DMS 273 treated with DMSO at 0.1 percent for 48 hours (cell line): ENCODE measurements at regions not wholly inside any gene's neighbourhood (a gene's known extent, or its start where the extent isn't known, plus 50 kb on each side); places are given as distances from the start of the nearest gene placed in this dataset.
A peak's percentile ranks its signal among the peaks of the same experiment; 100 is the strongest.

Source experiments
- DNase-seq: peaks from one replicate; lab custom pipeline; 2025; lab: John Stamatoyannopoulos, UW

DNA sequence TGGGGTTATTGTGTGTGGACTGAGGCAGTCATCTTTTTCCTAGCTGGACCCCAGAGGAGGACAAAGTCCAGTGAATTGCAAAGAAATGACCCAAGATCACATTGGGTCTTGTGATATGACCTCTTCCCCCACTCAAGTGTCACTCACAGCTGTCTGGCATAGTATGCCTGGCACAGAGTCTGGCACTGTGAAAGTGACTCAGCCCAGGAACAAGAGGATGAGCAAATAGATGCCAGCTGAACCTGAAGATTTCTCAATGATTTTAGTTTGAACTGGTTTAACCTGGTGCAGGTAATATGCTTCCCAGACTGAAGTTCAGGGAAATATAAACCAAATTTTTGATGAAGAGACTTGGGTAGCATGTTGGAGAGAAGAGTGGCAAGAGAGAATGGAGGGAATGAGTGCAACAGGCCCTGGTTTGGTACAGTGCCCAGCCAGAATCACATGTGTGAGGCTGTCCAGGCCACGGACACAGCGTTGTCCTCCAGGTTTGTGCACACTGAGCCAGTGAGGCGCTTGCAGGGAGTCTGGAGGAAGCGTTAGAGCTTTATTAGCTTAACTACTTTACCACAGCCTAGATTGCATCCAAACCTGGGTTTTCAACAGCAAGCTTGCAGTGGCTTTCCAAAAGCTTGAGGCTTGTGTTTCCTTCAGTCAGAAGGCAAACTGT, 332.9 kb downstream of the NUAK1 start:
- DNase-seq: no peak

DNA sequence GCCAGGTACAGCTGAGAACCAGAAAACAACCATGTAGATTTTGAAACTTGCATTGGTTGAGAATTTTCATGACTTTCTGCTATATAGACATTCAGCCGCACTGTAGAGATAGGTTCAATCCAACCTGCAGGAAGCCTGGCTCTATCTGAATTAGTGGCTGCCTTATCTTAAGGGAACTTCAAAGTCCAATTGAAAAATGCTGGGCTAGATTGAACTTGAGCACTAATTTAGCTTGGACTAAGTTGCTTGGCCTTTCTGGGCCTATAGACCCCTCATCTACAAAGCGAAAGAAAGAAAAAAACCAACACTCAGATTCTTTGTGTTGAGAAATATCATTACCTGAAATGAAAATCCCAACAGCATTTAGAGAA, 332.4 kb downstream of the NUAK1 start:
- no peak for DNase-seq

DNA sequence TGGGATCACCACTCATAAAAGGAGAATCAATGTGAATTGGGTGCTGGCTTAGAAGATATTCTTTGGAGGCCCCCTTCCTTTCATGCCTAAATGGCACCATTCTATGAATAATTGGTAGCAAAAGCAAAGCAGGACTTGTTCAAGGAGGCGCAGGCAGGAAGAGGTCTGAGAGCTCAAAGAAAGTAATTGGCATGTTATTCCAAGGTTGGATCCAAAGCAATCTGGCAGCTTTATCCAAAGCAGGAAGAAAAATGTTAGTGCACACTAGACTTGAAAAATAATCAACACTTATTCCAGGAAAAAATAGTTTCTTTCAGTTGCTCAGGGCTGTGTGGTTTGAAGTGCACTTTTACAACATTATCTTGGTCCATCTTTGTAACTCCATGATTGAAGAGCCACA, 326.4 kb downstream of the NUAK1 start:
- no peak for DNase-seq

DNA sequence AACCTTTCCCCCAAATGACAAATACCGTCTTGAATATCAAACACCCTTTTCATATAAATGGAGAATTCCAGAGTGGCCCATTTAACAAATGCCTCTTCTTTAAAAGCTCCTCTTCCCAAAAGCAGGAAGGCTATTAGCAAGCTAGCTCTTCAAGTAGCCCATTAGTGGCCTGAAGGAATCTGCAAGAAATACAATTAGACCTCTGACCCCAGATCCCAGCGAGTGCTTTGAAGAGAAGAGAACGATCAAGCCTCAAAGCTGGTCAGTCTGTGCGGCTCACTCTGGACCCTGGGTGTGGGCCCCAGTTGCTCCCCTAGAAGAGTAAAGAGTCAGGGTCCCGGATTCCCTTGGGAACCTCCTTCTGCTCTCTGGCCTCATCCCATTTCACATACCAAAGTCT, 325.6 kb downstream of the NUAK1 start:
- no peak for DNase-seq

DNA sequence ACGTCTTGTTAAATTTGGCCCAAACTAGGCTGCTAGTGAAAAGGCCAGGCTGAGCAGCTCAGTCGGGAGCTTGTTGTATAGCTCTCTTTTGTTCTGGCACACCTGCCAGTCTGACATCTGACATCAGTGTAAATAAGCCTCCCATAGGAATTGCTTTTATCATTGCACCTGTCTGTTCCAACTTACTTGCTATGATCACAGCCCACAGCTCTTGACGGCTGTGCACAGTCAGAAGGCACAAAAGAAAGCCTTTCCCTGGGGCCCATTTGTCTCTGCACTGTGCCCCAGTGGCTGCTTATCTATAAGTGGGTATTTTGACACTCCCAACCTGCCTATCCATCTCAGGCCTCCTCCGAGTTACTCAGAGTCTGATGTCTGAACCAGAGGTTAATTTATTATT, 324.5 kb downstream of the NUAK1 start:
- no peak for DNase-seq

DNA sequence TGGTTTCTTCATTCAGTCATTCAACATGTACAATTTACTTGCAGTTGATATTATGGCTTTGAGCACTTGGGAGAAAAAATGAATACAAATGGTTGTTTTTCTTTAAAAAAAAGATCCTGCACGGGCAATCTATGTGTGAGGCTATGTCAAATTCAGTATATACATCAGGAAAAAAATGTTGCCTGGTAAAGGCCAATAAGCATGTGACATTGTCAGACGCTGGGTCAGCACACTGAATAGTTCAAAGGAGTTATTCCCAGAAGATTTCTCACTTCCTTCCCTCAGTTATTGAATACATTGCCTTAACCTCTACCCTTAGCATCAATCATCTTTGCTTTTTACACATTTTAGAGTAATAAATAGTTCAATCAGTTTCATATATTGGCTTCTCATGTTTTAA, 319.2 kb downstream of the NUAK1 start:
- DNase-seq: no peak

DNA sequence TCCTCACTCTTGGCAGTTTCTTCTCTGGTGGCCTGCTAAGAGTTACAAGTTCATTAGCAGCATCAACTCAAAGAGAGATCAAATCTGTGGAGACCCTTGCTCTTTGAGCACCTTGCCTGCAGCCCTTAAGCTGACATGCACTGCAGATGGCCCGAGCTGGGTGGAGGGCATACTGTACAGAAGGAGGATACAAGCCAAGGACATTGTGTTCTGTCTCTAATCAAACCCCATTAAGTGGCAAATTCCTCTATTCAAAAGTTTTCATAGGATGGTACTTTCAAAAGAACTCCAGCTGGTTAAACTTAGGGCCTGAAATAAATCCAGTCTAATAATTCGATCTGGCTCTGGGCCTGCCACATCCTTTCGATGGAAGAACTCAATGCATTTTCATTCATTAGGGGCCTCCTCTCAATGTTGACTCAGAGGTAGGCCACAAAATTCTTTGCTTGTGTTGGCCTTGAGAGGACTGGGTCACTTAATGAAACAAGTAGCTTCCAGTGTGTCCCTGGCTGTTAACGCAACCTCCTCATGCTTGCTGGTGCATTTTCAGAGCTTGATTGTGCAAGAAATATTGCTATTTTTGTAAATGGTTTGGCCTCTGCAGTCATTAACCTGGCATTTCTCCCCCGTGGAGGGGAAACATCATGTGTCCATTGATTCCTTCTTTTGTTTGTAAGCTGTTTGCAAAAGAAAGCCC, 318.2 kb downstream of the NUAK1 start:
- DNase-seq: no peak

DNA sequence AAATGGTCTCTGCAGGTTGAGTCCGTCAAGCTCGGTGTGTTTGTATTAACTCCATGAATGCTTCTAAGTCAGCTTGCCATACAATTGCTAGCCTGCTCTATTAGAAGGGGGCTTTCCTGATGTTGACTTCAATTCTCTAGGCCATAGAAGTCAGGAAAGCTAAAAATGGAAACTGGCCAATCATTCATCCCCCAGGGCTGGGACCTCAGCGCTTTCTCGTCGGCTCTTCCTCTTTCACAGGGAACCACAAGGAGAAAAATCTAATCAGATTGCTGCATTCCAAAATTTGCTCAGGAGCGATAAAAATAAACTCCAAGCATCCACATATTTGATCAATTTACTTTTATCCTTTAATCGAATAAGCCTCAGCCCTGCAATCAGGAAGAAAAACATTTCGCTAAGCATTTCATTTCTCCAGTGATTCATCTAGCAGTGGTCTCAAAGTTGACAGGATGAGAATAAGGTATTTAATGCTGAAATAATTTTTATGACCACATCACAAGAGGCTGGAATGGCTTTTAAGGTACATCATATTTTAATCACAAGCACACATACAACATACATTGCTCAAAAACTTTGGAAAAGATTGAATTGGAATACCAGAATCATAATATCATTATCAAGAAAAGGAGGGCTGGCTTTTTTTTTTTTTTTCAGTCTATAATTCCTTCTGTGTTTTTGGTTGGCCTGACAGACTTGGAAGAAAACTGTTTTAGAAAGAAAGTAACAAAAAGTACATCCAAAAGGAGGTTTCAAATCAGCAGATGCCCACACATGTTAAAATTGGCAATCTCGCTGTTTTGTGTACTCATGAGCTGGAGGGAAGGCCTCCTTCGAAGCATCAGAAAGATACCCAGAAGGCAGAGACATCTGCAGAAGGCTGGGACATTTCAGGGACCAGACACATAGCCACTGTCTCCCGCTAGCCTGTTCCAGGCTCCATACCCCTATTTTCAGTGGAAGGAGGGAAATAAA, 316.3 kb downstream of the NUAK1 start:
- DNase-seq: no peak

DNA sequence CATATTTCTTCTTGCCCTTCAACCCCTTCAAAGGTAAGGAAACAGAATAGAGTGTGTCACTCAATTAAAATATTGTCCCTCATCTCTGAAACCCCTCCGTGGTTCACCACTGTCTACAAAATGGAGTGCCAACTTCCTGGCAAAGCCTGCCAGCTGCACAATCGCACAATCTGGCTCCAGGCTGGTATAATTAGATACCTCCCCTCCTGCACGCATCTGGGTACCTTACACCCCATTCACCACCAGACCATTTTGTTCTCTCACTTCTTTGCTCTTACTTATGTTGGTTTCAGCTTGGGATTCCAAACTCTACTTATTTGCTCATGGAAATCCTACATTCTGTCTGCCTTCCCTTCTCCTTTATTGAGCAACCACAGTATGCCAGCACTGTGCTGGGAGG, 314.9 kb downstream of the NUAK1 start:
- no peak for DNase-seq

DNA sequence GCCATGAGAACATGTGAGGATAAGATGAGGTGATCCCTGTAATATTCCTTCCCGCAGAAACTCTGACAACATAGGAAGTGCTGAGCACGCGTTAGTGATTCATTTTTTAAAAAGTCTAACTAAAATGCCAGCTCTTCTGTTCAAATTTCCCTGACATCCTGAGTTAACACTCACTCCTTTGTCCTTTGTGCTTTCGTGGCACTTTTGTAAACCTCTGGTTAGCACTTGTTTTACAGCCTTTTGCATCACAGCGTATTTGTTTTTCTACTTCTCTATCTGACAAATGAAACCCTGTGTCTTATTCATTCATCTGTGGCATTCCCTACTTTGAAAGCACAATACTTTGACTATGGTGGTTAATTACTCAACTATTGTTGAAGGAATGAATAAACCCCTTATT, 313.6 kb downstream of the NUAK1 start:
- no peak for DNase-seq

DNA sequence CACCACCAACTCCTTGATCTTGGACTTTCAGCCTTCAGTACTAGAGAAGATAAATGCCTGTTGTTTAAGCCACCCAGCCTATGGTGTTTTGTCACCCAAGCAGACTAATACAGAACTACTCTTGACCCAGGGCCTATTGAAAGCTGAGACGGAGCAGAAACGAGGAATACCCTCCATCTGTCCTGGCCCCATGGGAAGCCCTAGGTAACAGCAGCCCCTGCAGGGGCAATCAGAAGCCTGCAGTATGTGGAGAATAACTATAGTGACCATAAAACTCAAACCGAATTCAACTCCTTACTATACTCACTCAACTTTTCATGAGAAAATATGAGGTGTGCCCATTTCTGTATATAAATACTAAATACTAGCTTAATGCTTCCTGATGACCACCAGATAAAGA, 307.4 kb downstream of the NUAK1 start:
- DNase-seq: peak; percentile 39

DNA sequence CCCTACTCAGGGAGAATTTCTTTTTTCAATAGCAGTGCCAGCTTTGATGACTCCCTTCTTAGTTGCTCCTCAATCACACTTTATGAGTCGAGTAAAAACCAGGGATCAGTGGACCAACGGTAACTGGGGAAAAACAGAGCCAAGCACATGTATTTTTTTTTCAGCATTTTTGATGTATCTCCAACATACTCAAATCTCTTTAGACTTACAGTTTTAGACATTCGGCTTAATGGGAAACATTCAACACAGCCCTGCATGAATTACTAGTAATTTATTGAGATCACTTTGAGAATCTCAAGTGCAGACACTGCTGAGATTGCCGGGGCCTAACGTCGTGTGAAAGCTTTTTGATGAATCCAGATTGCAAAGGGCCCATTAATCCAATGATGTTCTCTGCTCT, 306.7 kb downstream of the NUAK1 start:
- no peak for DNase-seq

DNA sequence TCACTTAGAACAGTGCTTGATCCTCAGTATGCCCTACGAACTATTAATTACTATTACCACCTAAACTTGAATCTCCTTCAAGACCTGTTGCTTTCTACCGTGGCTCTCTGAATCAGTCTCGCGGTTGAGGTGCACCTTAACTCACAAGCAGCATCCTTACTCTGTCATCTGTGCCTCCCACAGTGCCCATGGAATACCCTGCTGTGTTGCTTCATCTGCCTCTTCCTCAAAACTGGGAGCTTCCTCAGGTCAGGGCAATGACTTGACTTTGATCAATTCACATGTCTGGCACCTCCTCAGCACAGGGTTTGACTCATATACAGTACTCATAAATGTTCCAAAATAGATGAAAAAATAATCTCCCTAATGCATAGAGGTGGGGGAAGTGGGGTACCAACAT, 305.9 kb downstream of the NUAK1 start:
- no peak for DNase-seq

DNA sequence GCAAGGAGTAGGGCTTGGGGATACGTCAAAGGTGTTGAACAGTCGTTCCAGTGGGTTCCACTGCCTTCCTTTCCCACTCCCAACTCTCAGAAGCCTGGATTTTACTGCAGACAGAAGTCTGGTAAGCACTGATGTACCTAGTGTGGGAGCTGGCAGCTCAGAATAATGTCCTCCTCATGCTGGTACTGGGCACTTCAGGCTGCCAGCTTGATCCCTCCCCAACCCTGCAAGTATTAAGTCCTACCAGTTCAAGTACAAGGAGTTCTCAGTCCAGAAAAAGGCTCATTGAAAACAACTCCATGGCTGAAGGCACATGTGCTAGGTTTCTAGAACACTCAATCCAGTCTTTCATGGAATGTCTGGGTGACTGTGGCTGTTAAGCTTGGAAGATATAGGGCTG, 304.3 kb downstream of the NUAK1 start:
- no peak for DNase-seq

DNA sequence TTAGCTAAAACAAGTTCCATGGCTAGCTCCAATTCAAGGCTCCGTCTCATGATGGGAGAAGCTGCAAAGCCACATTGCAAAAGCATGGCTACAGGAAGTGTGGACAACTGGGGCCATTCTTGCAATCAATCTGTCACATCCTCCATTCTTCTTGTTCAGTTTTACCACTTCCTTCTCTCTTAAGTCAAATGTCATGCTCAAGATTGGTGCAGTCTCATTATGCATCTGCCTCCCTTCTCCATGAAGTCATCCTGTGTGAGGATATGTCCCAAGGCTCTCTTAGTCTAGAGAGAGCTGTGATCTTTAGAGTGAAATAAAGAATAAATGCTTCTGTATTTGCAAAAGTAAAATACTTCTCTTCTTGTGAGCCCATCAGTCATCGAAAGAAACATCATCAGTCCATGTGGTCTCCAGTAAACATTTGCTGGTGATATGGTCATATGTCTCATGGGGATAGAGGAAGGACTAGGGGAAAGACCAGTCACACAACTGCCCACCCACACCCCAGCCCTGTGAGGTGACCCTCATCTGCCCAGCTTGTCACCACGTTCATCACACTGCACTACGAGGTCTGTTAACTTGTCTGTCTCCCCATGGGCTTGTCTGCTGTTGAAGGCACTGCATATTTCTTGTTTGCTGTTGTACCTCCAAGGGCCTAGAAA, 303.0 kb downstream of the NUAK1 start:
- no peak for DNase-seq

DNA sequence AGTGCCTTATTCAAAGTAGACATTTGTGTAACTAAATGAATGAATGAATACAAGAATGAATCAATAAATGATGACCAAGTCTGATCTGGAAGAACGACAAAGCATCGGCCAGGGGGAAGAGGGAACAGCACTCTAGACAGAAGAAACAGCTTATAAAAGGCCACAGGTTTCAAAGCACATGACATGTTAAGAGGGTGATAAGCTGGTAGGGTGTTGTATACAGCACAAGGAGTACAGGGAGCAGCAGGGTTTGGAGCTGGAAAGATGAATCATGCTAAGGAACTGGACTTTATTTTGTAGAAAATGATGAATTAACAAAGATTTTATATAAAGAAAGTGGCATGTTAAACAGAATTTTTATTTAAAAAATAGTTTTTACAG, 302.5 kb downstream of the NUAK1 start:
- no peak for DNase-seq

DNA sequence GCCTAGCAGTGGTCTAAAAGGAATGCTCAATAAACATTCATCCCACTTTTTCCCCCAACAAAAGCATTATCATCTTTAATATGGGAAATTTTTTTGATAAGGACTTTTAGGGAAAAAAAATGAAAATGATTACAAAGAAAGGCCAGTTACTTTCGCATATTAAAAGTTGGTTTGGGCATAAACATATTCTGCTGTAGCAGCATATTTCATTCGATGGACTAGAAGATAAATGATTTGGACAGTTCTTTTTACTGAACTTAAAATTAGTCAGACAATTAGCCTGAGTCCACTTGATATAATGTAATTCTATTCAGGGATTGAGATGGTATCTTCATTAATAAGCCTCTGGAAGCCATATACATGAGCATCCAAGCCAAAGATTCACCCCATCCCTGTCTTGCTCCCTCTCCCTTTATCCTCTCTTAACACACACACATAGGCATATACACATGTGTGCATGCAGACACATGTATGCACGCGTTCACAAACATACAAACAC, 299.1 kb downstream of the NUAK1 start:
- no peak for DNase-seq

DNA sequence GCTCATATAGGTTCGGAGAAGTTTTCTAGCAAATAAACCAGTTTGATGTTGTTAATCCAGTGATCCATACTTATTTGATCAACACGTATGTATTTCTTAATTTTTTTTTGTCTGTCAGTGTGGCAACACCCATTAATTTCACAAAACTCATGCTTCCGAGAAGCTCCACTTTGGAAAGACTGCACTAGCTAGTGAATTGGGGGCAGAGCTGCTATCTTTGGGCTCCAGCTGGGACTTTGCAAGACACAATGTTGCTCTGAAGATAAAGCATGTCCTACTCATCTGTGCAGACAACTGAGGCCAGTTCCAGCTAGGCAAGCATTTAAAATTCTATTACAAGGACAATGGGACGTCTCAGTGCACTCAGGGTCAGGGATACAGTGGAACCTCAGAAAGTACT, 298.4 kb downstream of the NUAK1 start:
- no peak for DNase-seq

DNA sequence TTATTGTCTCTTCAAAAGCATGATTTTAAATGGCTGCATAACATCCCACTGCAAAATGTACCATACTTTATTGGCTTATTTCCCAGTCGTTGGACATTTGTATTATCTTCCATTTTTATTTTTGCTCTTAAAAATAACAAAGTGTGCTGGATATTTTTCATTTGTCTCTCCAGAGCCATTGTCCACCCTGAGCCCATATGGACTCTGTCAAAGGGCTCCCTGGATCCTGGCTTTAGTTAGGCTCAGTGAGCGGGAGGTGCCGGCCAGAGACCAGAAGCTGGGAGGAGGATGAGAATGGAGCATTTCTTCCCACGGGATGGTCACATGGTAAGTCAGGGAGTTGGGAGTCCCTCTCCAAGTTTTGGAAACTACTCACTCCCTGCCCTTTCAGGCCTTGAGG, 296.9 kb downstream of the NUAK1 start:
- DNase-seq: no peak

DNA sequence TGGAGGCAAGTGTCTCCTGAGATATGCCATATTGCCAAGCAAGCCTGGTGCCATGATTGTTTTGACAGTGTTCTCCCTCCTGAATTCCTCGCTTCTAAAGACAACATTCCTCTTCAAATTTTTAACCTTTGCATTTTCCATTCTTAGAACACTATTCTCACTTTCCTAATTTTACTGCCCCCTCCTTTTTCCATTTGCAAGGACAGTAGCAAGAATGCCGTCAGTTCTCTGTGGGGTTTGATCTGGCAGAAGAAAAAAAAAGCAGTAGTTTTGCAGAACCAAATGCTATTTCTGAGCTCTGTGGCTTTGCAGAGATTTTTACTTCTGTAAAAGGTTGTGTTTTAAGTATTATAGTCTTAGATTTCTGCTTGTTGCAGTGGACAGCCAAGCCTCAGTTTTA, 295.2 kb downstream of the NUAK1 start:
- DNase-seq: no peak

DNA sequence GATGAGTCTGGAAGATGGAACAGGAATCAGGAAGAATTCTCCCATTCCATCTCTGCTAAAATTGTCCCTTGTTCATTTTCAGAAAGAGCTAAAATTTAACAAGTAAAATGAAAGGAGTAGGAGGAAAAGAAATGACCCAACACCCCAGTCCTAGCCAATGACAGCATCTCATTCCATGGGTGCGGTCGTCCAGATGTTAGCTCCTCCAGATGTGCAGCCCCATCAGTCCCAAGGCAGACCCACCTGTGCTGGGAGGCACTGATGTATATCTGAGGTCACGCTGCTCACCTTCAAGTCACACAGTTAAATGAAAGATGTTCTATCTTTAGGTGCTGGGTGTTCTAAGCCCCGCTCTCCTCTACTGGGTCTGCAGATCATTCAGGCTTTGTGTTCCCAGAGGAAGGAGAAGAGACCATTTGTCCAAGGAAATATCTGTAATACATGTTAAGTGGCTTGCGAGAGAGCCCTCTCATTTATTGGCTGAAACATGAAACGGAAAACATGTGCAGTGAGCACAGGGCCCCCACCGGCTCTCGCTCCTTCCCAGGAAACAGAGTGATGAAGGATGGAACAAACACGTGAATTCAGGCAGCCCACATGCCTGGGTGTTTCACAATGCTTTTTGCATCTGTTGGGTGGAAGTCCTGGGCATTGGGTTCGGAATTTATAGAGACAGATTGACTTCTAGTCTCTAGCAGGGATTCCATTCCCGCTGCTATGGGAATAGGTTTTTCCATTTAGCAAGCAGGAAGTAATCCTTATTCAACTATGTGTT, 294.6 kb downstream of the NUAK1 start:
- DNase-seq: no peak

DNA sequence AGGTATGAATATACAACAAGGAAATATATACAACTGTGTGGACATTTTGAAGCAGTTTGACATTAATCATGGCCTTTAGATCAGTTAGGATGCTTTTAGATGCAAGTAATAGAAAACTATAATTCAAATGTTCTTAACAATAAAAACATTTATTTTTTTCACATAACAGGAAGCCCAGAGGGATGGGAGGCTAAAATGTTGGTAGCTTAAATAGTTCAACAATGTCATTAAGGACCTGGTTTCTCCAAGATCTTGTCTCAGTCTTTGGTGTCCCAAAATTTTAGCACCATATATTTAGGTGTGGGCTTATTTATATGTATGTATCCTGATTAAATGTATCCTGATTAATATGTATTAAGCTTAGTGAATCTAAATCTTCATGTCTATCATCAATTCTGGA, 292.4 kb downstream of the NUAK1 start:
- no peak for DNase-seq
